Spinal cord (tissue), 10 donors: ENCODE measurements at regions not wholly inside any gene's neighbourhood (a gene's known extent, or its start where the extent isn't known, plus 50 kb on each side); places are given as distances from the start of the nearest gene placed in this dataset. TPM values are rescaled to one million over a fixed set of nuclear protein-coding genes. Genes with fewer than 3 reads are reported as not detected.
A peak's percentile ranks its signal among the peaks of the same experiment; 100 is the strongest.

Experiments used
- DNase-seq, 6 donors: peaks; one replicate each; pipeline versions ENCODE4 v3.0.0 to v3.0.0-alpha.2; 2013 to 2015; ENCODE audit warnings: low spot score in 6 of 6, low read depth in 4 of 6
- H3K27ac ChIP-seq: one replicate; pipeline ENCODE4 v1.5.1; 2013; ENCODE audit warnings: low read depth, low read length, control low read depth
- H3K27me3 ChIP-seq: one replicate; pipeline ENCODE4 v1.6.1; 2013; ENCODE audit warnings: low read length; ENCODE audit not compliant: control insufficient read depth, insufficient read depth
- H3K36me3 ChIP-seq: one replicate; pipeline ENCODE4 v1.6.1; 2013; ENCODE audit warnings: low read length; ENCODE audit not compliant: control insufficient read depth, insufficient read depth
- H3K4me1 ChIP-seq: one replicate; pipeline ENCODE4 v1.6.1; 2013; ENCODE audit warnings: low read length; ENCODE audit not compliant: control insufficient read depth, insufficient read depth
- H3K4me3 ChIP-seq: one replicate; pipeline ENCODE4 v1.5.1; 2013; ENCODE audit warnings: low read depth, low read length, control low read depth
- H3K9me3 ChIP-seq: one replicate; pipeline ENCODE4 v1.6.1; 2013; ENCODE audit warnings: low read length; ENCODE audit not compliant: control insufficient read depth, insufficient read depth
- WGBS: methylation state at CpG from one replicate; pipeline ENCODE4 v1.1.5; 2013; ENCODE audit warnings: missing lambda C conversion rate; ENCODE audit not compliant: insufficient coverage; 5-methylcytosine and 5-hydroxymethylcytosine counted together
- small RNA-seq: library from RNA; depleted of rRNA; stranded (forward); fragments of <200 nt; gene quantifications from one replicate; pipeline ENCODE3, GENCODE V24; 2014; ENCODE audit warnings: low replicate concordance
- donor health status: healthy.

GRCh38 chr17:22569459-22570143, 877.3 kb downstream of the KCNJ18 start:
- WGBS = 86% methylated on average over 21 of the region's 21 CpGs

GRCh38 chr17:22570144-22570845, 878.0 kb downstream of the KCNJ18 start:
- no peak overlapping the region for H3K4me3 ChIP-seq
- H3K27ac ChIP-seq = no peak overlapping the region
- H3K27me3 ChIP-seq = no peaks in the 10 kb centered on the region
- DNase-seq = no peak
- H3K9me3 ChIP-seq = peaks cover 4% of the 10 kb centered on the region
- no peaks in the 10 kb centered on the region for H3K4me1 ChIP-seq
- no peaks in the 10 kb centered on the region for H3K36me3 ChIP-seq
- 71% methylated on average over 16 of the region's 17 CpGs for WGBS

More at GRCh38 chr17:22569459-22570143, 877.3 kb downstream of the KCNJ18 start:
- Histone ChIP-seq H3K9me3 (peaks cover 4% of the 10 kb centered on the region), H3K27ac (no peak overlapping the region), H3K27me3 (no peaks in the 10 kb centered on the region), H3K36me3 (no peaks in the 10 kb centered on the region), H3K4me3 (no peak overlapping the region), H3K4me1 (no peaks in the 10 kb centered on the region)
- DNase-seq = no peak

GRCh38 chr17:22599322-22599721, 907.0 kb downstream of the KCNJ18 start:
- no peaks in the 10 kb centered on the region for H3K36me3 ChIP-seq
- DNase-seq = no peak
- H3K4me3 ChIP-seq = no peak overlapping the region
- 43% methylated on average over 1 of the region's 3 CpGs for WGBS
- H3K27ac ChIP-seq = no peak overlapping the region
- peaks cover 3% of the 10 kb centered on the region for H3K9me3 ChIP-seq
- H3K27me3 ChIP-seq = no peaks in the 10 kb centered on the region
- no peaks in the 10 kb centered on the region for H3K4me1 ChIP-seq

- no peak overlapping the region for H3K27ac ChIP-seq
- H3K9me3 ChIP-seq = peaks cover 6% of the 10 kb centered on the region
Observed at GRCh38 chr17:22600644-22601298, 908.4 kb downstream of the KCNJ18 start.

More at GRCh38 chr17:22600644-22601298, 908.4 kb downstream of the KCNJ18 start:
- H3K36me3 ChIP-seq = no peaks in the 10 kb centered on the region
- no peaks in the 10 kb centered on the region for H3K27me3 ChIP-seq
- peak in 2 of 6 donors; percentile 0 to 2 for DNase-seq
- no peak overlapping the region for H3K4me3 ChIP-seq
- H3K4me1 ChIP-seq = no peaks in the 10 kb centered on the region
- no CpG with 5 or more reads among the region's 2 CpGs for WGBS

Small RNAs in the stretch of these regions (small RNA-seq; reads per million reads assigned to genes)
- gene ABBA01006766.1 = not detected
- not detected for gene NMTRS-TGA3-1
